HG03139 (cell line): ENCODE measurements at regions not wholly inside any gene's neighbourhood (a gene's known extent, or its start where the extent isn't known, plus 50 kb on each side); places are given as distances from the start of the nearest gene placed in this dataset.

Experiments used
- ATAC-seq: cut with Tn5 transposase; IDR thresholded peaks from one replicate; pipeline ENCODE4 v1.9.1; 2021; ENCODE audit not compliant: unreplicated experiment

DNA sequence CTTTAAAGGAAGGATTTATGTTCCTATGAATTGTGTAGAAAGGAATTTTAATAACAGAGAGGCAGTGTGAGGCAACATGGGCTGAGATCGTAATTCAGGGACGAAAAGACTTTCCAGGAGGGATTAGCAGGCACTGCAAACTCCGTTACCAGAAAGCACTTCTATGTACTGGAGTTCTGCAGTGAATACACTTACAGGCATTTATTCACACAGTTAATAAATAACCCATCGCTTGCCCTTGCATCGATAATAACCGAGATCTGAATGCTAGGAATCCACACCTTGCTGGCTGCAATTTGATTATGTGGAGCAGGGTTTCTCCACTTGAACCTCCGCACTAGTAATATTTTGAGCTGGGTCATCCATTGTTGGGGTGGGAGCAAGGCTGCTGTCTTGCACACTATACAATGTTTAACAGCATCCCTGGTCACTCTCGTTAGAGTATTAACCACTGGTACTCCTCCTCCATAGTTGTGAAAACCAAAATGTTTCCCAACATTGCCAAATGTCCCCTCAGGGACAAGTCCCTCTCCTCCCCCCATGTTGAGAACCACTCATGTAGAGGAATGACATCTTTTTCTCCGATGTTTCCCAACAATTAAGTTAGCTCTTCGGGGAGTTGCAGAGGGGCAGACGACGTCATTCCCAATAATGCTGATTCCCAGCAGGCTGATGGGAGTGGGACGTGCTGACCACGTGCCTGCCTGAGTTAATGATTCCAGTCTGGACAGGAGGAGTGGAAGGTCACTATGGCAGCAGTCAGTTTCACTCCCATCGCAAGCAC lies 99.5 kb downstream of the SNX19 start:
- ATAC-seq: no peak

DNA sequence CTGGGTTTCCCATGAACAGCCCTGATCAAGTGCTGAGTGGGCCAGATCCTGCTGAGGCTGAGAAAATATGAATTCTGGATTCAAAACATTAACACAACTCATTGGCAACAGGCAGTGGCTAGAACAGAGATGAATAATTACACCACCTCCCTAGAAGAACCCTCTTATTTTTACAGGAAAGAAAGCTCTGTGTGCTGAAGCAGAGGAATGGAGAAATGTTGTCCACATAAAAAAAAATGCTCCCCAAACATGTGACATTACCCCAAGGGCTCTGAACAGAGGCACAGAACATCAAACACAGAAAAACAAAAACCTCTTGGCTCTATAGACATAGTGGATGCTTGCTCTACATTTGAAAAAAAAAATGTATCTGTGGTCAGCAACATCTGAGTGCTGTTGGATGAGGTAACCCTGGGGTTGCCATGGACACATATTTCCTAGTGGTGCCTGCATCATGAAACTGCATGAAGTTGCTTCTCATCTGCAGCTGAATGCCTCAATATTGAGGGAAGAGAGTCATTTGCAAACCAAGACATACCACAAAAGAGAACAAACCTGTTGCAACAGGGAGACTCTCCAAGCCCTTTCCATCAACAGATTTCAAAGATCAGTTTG lies 98.8 kb downstream of the SNX19 start:
- no peak for ATAC-seq

DNA sequence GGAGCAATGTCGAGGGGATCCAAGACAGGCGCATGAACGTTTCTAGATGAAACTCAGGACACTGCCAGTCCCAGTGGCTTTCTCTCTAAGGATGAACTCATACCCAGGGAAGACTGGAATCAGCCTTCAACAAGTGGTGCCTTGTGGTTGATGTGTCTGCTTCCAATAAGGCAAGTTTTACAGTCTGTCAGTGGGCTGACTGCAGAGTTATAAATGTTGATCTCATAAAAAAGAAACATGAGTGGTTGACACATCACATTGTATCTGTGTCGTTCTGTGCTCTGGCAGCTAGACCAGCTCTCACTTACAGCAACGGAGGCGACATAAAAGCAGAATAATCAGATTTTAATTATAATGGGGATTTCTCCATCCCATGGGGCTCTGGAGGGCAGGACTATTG lies 96.7 kb downstream of the SNX19 start:
- no peak for ATAC-seq
